GM19395 (cell line): ENCODE measurements at regions not wholly inside any gene's neighbourhood (a gene's known extent, or its start where the extent isn't known, plus 50 kb on each side); places are given as distances from the start of the nearest gene placed in this dataset.
"Not testable (repeated sequence)": the region's sequence is repeated elsewhere in the genome, so short reads cannot be mapped to it uniquely, and the experiment has no call there.

Experiments
- ATAC-seq: cut with Tn5 transposase; IDR thresholded peaks from one replicate; pipeline ENCODE4 v1.9.1; 2021; ENCODE audit warnings: mild to moderate bottlenecking, moderate library complexity; ENCODE audit not compliant: unreplicated experiment

DNA sequence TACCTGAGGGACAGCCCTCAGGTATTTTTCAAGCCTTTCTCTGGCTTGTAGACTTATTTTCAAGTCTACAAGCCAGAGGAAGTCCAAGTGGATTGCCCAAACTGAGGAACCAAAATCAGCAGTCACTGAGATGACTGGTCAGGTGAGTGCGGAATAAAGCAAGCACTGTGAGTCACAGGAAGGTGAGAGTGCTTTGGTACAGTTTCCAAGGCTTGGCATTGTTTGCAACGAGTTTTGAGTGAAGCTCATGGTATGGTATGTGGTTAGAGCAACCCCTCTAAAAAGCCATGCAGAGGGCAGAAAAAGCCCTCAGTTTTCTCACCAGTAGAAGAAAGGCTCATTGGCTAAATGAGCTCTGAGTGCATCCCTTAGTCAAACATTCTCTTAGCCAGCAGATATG lies 112.8 kb upstream of the EOLA2 start:
- ATAC-seq = no peak

DNA sequence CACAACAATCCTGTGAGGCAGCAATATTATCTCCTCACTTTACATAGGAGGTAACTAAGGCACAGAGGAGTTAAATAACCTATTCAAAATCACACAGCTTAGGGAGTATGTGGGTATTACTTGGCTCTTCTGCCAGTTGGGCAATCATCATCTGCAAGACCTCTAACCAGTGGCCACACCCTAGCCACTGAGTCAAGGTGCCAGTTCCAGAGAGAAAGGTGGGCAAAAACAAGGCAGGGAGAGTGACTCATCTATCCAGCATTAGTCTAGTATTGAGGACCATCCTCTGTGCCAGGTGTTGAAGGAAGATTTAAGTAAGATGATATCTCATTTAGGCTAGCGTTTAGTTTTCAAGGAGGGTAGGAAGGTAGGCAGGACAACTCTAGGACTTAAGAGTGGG lies 113.9 kb upstream of the EOLA2 start:
- ATAC-seq = no peak

DNA sequence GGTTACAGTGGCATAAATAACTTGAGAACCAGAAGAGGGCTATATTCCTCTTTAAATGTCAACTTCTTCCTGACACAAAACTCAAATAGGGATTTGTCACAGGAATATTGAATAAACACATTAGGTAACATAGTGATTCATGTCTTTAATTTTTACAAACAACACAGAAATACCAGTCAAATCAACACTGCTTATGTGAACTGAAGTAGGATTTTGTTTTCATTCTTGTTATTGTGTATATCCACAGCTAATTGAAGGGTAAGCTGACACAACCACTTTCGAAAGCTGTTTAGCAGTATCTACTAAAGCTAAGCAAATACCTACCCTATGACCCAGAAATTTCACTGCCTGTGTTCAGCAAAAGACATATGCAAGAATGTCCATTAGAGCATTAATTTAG lies 120.4 kb upstream of the EOLA2 start:
- no peak for ATAC-seq

DNA sequence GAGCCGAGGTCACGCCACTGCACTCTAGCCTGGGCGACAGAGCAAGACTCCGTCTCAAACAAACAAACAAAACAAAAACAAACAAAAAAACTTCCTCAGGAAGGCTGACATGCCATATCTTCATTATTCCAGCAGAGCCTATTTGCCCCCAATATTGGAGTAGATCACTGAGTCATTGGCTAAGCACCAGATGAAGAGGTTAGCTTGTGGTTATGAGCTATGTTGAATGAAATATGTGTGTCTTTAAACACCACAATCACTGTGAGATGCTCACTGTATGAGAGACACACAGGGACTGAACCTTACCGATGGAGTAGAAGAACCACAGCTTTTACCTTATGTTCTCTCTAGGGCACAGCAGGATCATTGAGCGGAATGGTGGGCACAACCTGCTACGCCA lies 122.1 kb upstream of the EOLA2 start:
- no peak for ATAC-seq

DNA sequence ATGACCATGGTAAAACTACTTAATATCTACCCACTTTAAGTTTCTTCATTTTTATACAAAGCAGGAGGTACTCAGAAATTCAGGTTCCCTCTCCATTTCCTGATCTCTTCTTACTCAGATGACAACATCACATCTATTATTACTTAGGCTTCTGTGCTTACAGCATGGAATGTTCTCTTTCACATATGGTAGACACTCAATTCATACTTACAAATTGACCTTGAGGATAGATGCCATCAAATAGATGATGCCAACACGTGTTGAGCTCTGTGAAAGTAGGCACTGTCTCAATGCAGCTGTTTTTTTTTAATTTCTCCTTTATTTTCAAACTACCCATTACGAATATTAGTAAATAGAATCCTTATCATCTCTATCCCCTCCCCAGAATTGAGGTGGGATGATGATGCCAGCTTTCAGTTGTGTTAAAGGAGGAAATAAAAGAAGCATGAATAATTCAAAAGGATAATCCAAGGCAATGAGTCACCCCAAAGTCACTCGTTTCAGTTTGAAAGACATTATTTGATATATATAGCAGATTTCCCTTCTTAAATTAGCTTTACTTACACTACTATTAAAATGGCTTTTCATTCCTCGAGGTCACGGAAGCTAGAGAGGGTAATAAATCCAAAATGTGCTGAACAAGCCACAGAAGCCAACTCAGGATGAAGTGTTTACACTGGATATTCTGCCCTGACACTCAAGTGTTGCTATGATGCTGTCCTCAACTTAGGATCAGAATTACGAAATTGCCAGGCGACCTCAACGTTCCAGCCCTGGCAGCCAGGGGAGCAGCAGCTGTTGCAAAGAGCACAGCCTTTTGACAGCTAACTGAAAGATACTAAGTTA lies 124.2 kb upstream of the EOLA2 start:
- ATAC-seq = no peak

DNA sequence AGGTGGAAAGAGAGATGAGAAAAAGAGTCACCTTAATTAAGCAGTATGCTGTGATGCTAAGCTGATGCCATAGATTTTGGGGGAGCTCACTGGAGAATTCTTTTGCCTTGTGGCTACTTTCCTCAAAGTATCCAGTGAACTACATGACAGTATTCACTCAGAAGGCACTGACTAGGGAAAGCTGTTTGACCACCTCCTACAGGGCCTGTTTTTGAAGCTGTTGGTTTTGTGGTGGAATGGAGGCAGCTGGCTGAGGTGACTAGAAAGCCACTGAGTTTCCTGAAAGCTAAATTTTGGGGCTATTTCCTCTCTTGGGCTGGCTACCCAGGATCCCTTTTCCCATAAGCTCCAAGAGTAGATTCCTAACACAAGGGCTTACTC lies 124.8 kb upstream of the EOLA2 start:
- no peak for ATAC-seq

DNA sequence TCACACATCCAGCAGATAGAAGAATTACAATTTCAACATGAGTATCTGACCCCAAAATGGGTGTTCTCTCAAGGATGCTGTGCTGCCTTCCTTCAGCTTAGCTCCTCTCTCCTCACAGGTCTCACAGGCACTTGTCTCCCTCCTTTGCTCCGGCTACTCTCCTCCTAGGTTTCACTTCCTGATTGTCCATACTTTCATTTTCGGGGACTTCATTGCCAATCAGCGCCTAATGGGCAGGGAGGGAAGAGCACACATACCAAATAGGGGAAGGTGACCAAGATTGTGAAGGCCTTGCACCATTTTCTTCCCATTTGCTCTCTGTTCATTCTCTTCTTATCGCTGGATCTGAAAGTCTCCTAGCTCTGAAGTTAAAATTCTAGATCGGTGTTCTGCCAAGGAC lies 125.4 kb upstream of the EOLA2 start:
- no peak for ATAC-seq

DNA sequence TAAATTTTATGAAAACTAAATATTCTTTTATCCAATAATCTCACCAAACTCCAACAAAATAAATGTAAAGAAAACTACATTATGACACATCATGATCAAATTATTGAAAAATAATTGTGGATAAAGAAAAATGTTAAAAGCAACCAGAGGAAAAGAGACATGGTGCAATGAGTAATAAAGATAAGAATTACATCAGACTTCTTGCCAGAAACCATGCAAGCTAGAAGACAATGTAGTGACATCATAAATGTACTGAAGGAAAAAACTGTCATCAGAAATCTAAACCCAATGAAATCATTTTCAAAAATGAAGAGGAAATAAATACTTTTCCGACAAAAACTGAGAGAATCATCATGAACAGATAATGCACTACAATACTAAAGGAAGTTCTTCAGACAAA lies 135.9 kb upstream of the EOLA2 start:
- no peak for ATAC-seq

DNA sequence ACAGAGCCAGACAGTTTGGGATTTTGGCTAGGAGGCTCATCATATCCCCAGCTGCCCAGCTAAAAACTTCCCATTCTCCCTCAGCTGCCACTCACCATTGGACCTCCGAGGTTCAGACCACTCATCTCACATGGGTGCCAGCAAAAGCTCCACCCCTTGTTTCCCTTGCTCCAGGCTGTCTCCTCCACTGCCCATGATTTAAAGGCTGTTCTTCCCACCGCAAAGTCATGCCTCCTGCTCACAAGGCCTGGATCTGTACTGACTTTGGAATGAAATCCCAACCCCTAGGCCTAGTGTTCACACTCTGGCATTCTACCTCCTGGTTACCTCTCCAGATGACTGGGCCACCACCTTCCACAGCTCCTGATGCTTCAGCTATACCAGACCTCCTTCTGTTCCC lies 142.2 kb upstream of the EOLA2 start:
- no peak for ATAC-seq

DNA sequence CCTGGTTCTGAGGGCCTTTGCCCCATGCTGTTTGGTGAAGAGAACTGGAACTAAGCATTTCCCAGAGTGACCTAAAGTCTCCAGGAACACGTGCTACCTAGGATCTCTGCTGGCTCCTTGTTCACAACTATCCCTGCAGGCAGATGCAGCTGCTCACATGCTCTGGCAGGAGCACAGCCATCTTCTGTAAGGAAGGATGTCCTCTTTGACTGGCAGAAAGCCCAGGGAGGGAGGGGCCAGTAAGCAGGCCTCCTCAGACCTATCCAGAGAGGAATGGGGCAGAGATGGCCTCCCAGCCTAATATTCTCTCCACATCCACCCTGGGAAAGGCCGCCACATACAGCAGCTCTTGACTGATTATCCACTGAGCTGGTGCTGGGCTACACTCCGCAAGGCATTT lies 142.8 kb upstream of the EOLA2 start:
- ATAC-seq = no peak

DNA sequence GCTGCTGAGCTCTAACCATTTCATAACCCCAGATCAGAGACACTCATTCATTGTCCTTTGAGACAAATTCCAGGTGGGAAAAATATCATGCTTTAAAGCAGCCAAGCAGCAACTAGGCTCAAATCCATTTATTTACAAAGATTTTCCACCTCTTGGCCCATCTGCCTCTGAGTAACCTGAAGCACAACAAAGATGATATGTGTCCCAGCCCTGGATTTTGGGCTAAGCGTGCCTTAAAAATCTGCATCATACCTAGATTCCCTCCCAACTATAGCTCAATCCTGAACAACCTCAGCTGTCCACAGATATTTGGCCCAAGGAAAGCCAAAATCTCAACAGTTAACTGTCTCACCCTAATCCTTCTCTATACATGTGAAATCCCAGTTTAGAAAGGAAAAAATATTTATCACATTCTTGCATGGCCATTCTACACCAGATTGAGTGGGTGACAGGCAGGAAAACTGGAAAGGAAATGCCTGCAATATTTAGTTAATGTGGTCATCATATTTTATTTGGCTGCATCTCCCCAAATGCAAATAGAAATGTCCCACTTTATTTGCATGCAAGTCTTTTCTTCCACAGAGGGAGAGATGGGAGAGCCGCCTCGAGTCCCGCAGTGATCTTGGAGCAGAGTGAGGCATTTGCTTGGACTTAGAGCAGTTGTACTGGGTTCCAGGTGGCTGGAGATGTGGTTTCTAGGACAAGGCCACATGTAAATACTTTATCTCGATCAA lies 146.4 kb upstream of the EOLA2 start:
- ATAC-seq = no peak

DNA sequence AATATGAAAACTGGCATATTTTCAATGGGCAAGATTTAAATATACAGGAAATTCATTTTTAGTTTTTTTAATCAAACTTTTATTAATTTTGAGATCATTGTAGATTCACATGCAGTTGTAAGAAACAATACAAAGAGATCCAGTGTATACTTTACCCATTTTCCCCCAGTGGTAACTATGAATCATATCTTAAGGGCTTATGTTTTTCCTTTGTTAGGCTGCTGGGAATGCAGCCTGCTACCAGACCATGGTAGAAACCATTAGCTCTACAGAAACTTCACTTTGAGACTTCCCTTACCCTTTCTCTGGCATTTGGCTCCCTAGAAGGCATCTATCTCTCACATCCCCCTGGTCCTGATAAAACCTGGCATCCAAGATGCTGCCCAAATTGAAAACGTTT lies 147.6 kb upstream of the EOLA2 start:
- ATAC-seq = no peak

DNA sequence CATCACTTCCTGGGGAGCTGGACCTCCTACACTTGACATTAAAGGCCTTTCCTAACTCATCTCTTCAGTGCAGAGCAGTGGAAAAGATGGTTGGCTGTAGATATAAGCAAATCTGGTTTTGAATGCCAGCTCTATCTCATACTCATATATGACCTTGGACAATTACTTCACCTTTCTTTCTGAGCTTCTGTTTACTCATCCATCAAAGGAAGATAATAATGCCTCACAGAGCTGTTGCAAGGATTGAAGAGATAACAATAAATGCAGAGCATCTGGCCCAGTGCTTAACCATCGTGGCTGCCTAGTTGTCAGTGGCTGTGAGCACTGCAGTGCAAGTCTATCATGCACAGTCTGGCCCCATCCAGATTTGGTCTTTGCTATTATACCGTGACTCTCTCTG lies 148.1 kb upstream of the EOLA2 start:
- no peak for ATAC-seq

DNA sequence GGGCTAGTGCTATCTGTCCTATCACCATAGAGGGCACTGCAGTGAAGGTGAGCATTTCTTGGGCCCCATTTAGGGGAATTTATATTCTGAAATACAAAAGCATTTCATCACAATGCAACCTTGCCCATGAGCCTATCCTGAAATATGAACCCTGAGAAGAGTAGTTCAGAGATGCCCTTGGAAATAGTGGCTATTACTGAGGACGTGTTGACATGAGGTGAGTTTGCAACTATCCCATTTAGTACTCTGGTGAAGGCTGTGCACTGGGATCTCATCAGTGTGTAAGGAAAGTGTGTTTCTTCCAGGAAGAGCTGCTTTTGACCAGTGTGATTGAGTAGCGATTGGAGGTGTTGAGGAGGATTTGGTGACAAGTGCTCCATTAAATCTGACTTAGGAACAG lies 149.3 kb upstream of the EOLA2 start:
- no peak for ATAC-seq

DNA sequence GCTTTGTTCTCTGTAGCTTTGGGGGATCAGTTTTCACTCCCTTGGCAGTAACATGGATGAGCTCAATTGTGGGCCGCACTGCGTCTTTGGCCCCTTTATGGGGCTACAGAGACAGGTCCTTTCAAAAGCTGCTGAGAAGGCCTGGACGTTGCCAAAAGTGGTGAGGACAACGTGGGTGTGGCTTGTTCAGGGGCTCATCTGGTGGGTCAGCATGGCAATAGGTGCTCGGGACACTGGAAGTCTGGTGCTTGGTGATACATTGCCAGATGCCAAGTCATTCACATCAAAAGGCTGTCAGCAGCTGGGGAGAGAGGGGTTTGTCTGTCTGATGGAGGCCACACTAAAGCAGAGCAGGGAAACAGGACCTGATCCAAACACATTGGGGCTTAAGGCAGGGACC lies 149.8 kb upstream of the EOLA2 start:
- no peak for ATAC-seq

DNA sequence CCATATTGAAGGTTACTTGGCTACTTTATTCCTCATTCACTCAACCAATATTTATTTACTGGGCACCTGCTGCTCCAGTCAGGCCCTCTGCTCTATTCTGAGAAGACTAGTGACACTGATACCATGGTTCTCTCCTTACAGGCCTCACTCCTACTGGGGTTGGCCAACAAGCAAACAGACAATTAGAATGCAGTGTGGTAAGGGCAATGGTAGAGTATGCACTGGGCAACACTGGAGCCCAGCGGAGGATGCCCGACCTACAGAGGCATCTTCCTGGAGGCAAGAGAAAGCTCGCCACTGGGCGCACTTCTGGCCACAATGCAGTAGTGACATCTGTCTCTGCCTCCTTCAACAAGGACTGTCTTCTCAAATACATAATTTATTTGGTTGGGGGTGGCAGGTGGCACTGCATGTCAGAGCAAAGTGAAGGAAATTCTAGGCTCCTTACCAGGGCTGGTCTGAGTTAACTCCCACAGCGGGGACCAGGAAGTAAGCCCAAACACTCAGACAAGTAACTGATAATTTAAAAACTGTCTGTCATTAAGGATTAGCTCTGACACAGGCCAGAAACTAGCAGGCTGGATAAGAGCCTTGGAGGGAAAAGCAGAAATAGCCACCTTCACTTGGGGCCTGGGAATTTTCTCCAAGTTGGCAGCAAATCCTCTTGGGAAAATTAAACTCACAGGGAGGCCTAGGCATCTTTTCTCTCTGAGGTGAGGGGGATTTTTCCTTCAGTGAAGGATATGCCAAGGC lies 150.7 kb upstream of the EOLA2 start:
- no peak for ATAC-seq

DNA sequence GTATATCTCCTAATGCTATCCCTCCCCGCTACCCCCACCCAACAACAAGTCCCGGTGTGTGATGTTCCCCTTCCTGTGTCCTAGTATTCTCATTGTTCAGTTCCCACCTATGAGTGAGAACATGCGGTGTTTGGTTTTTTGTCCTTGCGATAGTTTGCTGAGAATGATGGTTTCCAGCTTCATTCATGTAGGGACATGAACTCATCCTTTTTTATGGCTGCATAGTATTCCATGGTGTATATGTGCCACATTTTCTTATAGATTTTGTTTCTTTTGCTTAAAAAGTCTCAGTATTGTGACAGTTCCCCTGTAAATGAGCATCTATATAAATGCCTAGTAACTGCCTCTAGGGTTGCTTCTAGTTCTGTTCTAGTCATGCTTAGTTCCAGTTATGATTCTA lies 153.0 kb upstream of the EOLA2 start:
- ATAC-seq = not testable (repeated sequence)

DNA sequence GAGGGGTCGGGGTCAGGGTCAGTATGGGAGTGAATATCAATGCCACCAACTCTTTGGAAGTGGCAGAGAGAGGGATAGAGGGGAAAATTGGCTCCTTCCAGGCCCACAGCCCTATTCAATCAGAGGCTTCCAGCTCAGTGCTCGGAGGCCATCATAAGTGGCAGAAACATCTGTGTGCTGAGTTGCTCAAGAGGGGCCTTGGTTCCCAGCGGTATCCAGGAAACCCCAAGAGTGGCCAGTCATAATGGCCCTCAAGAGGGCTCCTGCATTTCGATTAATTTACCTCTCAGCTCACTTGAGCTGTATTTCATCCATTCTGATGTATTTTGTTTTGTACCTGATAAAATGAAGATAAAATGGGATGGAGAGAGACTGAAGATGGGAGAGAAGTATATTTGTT lies 154.3 kb upstream of the EOLA2 start:
- no peak for ATAC-seq

DNA sequence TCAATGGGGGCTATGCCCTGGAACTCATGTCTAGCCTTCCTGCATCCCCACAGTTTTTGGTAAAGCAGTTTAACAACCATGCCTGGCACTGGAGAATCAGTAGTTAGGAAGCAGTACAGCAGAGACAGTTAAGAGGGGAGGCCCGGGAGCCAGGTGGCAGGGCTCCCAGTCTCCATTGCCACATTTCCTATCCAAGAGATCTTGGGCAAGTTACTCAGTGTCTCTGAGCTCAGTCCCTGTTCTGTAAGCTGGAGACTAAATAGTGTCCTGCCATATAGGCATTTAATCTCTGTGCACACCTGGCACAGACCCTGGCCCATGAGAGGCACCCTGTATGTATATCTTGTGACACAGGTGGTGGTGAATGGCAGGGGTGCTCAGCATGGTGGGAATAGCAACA lies 156.1 kb upstream of the EOLA2 start:
- ATAC-seq = no peak

DNA sequence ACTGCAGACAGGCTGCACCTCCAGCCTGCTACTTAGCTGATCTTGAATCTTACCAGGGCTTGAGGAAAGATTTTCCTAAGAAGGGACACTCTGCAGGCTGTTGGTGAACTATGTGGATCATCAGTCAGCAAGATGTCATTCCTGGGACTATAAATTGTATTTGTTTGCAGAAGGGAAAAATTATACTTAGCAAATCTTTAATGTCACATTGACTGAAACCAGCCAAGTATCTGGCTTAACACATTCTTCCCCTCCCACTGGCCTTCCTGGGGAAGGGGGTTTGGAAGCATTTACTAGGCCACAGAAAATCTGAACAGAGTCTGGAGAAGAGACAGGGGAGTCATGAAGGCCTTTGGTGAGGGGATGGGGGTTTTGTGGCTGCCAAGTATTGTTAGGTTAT lies 156.7 kb upstream of the EOLA2 start:
- ATAC-seq = no peak

DNA sequence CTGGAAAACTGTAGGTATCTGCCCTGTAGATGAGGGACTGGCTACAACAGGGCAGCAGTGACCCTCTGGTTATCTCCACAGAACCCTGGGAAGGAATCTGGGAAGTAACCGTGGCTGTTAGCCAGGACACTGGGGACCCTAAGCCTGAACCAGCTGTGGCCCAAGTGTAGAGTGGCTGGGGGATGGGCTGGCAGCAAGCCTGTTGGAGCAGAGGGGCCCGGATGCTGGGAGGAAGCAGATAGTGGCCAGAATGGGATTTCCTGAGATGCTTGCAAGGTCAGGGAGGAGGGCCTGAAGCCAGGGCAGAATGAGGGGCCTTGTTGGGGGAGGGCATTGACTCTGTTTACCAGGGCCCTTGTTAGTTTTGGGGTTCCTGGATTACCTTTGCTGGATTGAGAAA lies 161.0 kb upstream of the EOLA2 start:
- no peak for ATAC-seq

DNA sequence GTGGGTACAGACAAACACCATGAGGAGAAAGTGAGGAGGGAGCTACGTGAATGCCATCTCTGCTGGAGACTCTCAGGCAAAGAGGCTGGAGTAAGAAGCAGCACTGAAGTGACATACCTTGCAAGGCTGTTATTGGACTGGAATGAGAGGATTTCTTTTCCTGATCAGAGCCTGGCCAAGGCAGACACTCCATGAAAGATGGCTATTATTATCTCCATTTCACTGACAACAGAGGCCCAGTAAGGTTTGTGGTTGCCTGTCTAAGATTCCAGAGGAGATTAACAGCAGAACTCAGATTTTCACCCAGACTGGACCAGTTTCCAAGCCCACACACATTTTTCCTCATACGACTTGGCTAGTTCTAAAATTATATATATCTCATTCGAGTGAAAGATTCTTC lies 162.0 kb upstream of the EOLA2 start:
- ATAC-seq = no peak
